HT-29 (cell line): ENCODE measurements at regions not wholly inside any gene's neighbourhood (a gene's known extent, or its start where the extent isn't known, plus 50 kb on each side); places are given as distances from the start of the nearest gene placed in this dataset.
"Not testable (repeated sequence)": the region's sequence is repeated elsewhere in the genome, so short reads cannot be mapped to it uniquely, and the experiment has no call there.

Source experiments
- DNase-seq: peaks from one replicate; pipeline ENCODE4 v3.0.0-alpha.2; 2015; ENCODE audit warnings: low spot score

- no peak for DNase-seq
Observed at GRCh38 chr3:16072420-16073110, 101.9 kb upstream of the GALNT15 start.

GRCh38 chr3:16073203-16073602 is 101.3 kb upstream of the GALNT15 start:
- no peak for DNase-seq

- not testable (repeated sequence) for DNase-seq
Observed at GRCh38 chr3:16073990-16074671, 100.3 kb upstream of the GALNT15 start.

GRCh38 chr3:16075647-16076046 is 98.8 kb upstream of the GALNT15 start:
- no peak for DNase-seq

GRCh38 chr3:16076564-16076963 is 97.9 kb upstream of the GALNT15 start:
- DNase-seq, result no peak

- not testable (repeated sequence) for DNase-seq
Observed at GRCh38 chr3:16077146-16077545, 97.3 kb upstream of the GALNT15 start.

- DNase-seq, result not testable (repeated sequence)
Observed at GRCh38 chr3:16077681-16078080, 96.8 kb upstream of the GALNT15 start.

GRCh38 chr3:16079519-16079918 is 95.0 kb upstream of the GALNT15 start:
- DNase-seq, result peak; percentile 12

- DNase-seq, result no peak
Observed at GRCh38 chr3:16081661-16082060, 92.8 kb upstream of the GALNT15 start.

GRCh38 chr3:16084887-16085286 is 89.6 kb upstream of the GALNT15 start:
- DNase-seq, result no peak

GRCh38 chr3:16085410-16085809 is 89.1 kb upstream of the GALNT15 start:
- DNase-seq, result no peak

- no peak for DNase-seq
Observed at GRCh38 chr3:16085884-16086608, 88.4 kb upstream of the GALNT15 start.

GRCh38 chr3:16086690-16087089 is 87.8 kb upstream of the GALNT15 start:
- no peak for DNase-seq

GRCh38 chr3:16088496-16088895 is 86.0 kb upstream of the GALNT15 start:
- DNase-seq, result no peak

- DNase-seq, result no peak
Observed at GRCh38 chr3:16089521-16089920, 85.0 kb upstream of the GALNT15 start.

GRCh38 chr3:16090024-16090423 is 84.5 kb upstream of the GALNT15 start:
- DNase-seq, result no peak

- DNase-seq, result no peak
Observed at GRCh38 chr3:16090706-16091105, 83.8 kb upstream of the GALNT15 start.

GRCh38 chr3:16092923-16093322 is 81.6 kb upstream of the GALNT15 start:
- DNase-seq, result no peak

- DNase-seq, result peak; percentile 87
Observed at GRCh38 chr3:16101295-16102186, 72.9 kb upstream of the GALNT15 start.

GRCh38 chr3:16102187-16102561 is 72.3 kb upstream of the GALNT15 start:
- no peak for DNase-seq

GRCh38 chr3:16102905-16103364 is 71.5 kb upstream of the GALNT15 start:
- DNase-seq, result no peak

GRCh38 chr3:16103472-16103871 is 71.0 kb upstream of the GALNT15 start:
- no peak for DNase-seq
